ENCODE measurements at regions not wholly inside any gene's neighbourhood (a gene's known extent, or its start where the extent isn't known, plus 50 kb on each side); places are given as distances from the start of the nearest gene placed in this dataset.

GRCh38 chr13:95380468-95381211 lies 79.4 kb upstream of the ABCC4 start:
- peak; percentile 87 for TF ChIP-seq CTCF (IDR thresholded peaks at IDR 0.05; ENCODE audit: borderline replicate concordance, extremely low read depth, insufficient read depth)
- Histone ChIP-seq H3K27ac (ENCODE audit: low read depth in 2 of 2, low read length in 2 of 2) (no peak overlapping the region), H3K9me3 (ENCODE audit: control insufficient read depth in 2 of 3, insufficient read depth in 1 of 3, low read length in 3 of 3) (no peaks in the 10 kb centered on the region), H3K9ac (ENCODE audit: low read length in 3 of 3) (no peak overlapping the region), H3K27me3 (ENCODE audit: control insufficient read depth, insufficient read depth, low read length) (no peaks in the 10 kb centered on the region), H3K36me3 (ENCODE audit: control insufficient read depth in 2 of 3, insufficient read depth in 3 of 3, low read length in 3 of 3) (no peaks in the 10 kb centered on the region), H3K4me1 (ENCODE audit: control insufficient read depth in 2 of 3, insufficient read depth in 2 of 3, low read depth in 1 of 3, low read length in 3 of 3) (peaks cover 0 to 8% (median 3%) of the 10 kb centered on the region in 3 donors), H3K4me3 (ENCODE audit: low read length in 3 of 3) (peak overlapping the region in 2 of 3 donors; percentile 11 to 41)
- intact Hi-C loops (cut with DNase I), result loop anchor here (5.0 kb wide), 1 partner anchor 188 kb away; no protein-coding TSS in a partner anchor
- FAIRE-seq, result peak; percentile 32
- DNase-seq, result peak; percentile 83 to 95 (median 89)

- intact Hi-C loops (cut with DNase I), result loop anchor here (5.0 kb wide), 1 partner anchor 189 kb away; no protein-coding TSS in a partner anchor
- H3K36me3 ChIP-seq (ENCODE audit: control insufficient read depth in 2 of 3, insufficient read depth in 3 of 3, low read length in 3 of 3), result no peaks in the 10 kb centered on the region
- TF ChIP-seq CTCF (IDR thresholded peaks at IDR 0.05; ENCODE audit: borderline replicate concordance, extremely low read depth, insufficient read depth), result no peak
- H3K9ac ChIP-seq (ENCODE audit: low read length in 3 of 3), result no peak overlapping the region
- no peak for FAIRE-seq
- no peaks in the 10 kb centered on the region for H3K27me3 ChIP-seq (ENCODE audit: control insufficient read depth, insufficient read depth, low read length)
- H3K9me3 ChIP-seq (ENCODE audit: control insufficient read depth in 2 of 3, insufficient read depth in 1 of 3, low read length in 3 of 3), result no peaks in the 10 kb centered on the region
- peak in 1 of 5 donors; percentile 20 for DNase-seq
- peaks cover 0 to 8% (median 3%) of the 10 kb centered on the region in 3 donors for H3K4me1 ChIP-seq (ENCODE audit: control insufficient read depth in 2 of 3, insufficient read depth in 2 of 3, low read depth in 1 of 3, low read length in 3 of 3)
- no peak overlapping the region for H3K27ac ChIP-seq (ENCODE audit: low read depth in 2 of 2, low read length in 2 of 2)
- no peak overlapping the region for H3K4me3 ChIP-seq (ENCODE audit: low read length in 3 of 3)
Observed at GRCh38 chr13:95381212-95381527, 79.9 kb upstream of the ABCC4 start.

GRCh38 chr13:95382411-95382810 lies 81.2 kb upstream of the ABCC4 start:
- DNase-seq (no peak), FAIRE-seq (no peak)
- Histone ChIP-seq H3K4me1 (ENCODE audit: control insufficient read depth in 2 of 3, insufficient read depth in 2 of 3, low read depth in 1 of 3, low read length in 3 of 3) (peaks cover 0 to 8% (median 3%) of the 10 kb centered on the region in 3 donors), H3K4me3 (ENCODE audit: low read length in 3 of 3) (no peak overlapping the region), H3K27me3 (ENCODE audit: control insufficient read depth, insufficient read depth, low read length) (no peaks in the 10 kb centered on the region), H3K9ac (ENCODE audit: low read length in 3 of 3) (no peak overlapping the region), H3K27ac (ENCODE audit: low read depth in 2 of 2, low read length in 2 of 2) (no peak overlapping the region), H3K9me3 (ENCODE audit: control insufficient read depth in 2 of 3, insufficient read depth in 1 of 3, low read length in 3 of 3) (no peaks in the 10 kb centered on the region), H3K36me3 (ENCODE audit: control insufficient read depth in 2 of 3, insufficient read depth in 3 of 3, low read length in 3 of 3) (no peaks in the 10 kb centered on the region)
- intact Hi-C loops (cut with DNase I), result loop anchor here (5.0 kb wide), 1 partner anchor 190 kb away; no protein-coding TSS in a partner anchor
- TF ChIP-seq CTCF (IDR thresholded peaks at IDR 0.05; ENCODE audit: borderline replicate concordance, extremely low read depth, insufficient read depth), result no peak
